ENCODE measurements at regions not wholly inside any gene's neighbourhood (a gene's known extent, or its start where the extent isn't known, plus 50 kb on each side); places are given as distances from the start of the nearest gene placed in this dataset.

- CTCF ChIA-PET = no interaction called here
- no peaks in the 10 kb centered on the region for H3K36me3 ChIP-seq (ENCODE audit: control insufficient read depth, insufficient read depth, low read length)
- TF ChIP-seq, protein P1, sequence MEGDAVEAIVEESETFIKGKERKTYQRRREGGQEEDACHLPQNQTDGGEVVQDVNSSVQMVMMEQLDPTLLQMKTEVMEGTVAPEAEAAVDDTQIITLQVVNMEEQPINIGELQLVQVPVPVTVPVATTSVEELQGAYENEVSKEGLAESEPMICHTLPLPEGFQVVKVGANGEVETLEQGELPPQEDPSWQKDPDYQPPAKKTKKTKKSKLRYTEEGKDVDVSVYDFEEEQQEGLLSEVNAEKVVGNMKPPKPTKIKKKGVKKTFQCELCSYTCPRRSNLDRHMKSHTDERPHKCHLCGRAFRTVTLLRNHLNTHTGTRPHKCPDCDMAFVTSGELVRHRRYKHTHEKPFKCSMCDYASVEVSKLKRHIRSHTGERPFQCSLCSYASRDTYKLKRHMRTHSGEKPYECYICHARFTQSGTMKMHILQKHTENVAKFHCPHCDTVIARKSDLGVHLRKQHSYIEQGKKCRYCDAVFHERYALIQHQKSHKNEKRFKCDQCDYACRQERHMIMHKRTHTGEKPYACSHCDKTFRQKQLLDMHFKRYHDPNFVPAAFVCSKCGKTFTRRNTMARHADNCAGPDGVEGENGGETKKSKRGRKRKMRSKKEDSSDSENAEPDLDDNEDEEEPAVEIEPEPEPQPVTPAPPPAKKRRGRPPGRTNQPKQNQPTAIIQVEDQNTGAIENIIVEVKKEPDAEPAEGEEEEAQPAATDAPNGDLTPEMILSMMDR (IDR thresholded peaks at IDR 0.05; ENCODE audit: insufficient read depth, low read depth, low read length) = no peak
- H3K4me3 ChIP-seq (ENCODE audit: low read depth, low read length) = no peak overlapping the region
- POLR2A ChIA-PET = no interaction called here
- H3K27me3 ChIP-seq (ENCODE audit: control insufficient read depth, insufficient read depth, low read length) = no peaks in the 10 kb centered on the region
- no peak for DNase-seq (ENCODE audit: low read depth)
Observed at GRCh38 chr6:98036344-98036923, 753.4 kb upstream of the MMS22L start.

DNA sequence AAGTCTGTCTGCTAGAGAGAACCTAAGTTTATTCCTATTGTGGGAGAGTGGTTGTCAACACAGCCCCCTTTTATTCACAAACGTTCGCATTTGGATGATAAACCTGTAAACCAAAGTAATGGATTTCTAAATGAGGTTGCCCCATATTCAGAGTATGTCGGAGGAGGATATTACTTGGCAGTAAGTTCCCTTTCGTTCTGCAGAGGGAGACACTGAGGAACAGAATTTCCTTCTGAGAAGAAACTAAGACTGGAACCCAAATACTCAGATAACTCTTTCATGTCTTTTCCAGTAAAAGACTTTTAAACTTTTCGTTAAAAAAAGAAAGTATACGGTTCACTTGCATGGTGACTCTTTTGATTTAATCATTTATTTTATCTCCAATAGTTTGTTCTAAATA, 754.6 kb upstream of the MMS22L start:
- TF ChIP-seq, protein P1 (IDR thresholded peaks at IDR 0.05; ENCODE audit: insufficient read depth, low read depth, low read length) = no peak
- DNase-seq (ENCODE audit: low read depth) = no peak
- CTCF ChIA-PET = no interaction called here

DNA sequence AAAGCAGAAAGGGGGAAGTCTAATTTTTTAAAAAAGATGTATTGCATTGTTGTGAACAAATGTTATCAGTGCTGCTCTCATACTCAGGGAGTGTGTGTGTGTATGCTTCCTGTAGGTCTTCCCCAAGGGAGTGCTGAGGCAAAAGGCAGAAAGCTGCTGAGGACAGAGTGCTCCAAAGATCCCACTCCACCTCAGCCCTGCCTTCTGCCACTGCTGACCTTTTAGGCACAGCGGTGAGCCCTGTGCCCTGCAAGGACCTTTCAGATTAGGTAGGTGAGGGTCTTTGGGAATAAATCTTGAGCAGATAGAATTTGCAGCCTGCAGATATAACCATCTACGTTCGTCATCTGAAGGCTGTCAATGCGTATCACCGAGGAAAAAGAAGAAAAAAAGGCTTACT, 756.4 kb upstream of the MMS22L start:
- DNase-seq (ENCODE audit: low read depth) = no peak
- Histone ChIP-seq H3K36me3 (ENCODE audit: control insufficient read depth, insufficient read depth, low read length) (no peaks in the 10 kb centered on the region), H3K4me3 (ENCODE audit: low read depth, low read length) (no peak overlapping the region), H3K27me3 (ENCODE audit: control insufficient read depth, insufficient read depth, low read length) (no peaks in the 10 kb centered on the region)
- TF ChIP-seq, protein P1 (IDR thresholded peaks at IDR 0.05; ENCODE audit: insufficient read depth, low read depth, low read length) = no peak
- CTCF ChIA-PET = no interaction called here
- POLR2A ChIA-PET = no interaction called here

More for the DNA sequence above, 754.6 kb upstream of the MMS22L start:
- POLR2A ChIA-PET = no interaction called here
- no peaks in the 10 kb centered on the region for H3K36me3 ChIP-seq (ENCODE audit: control insufficient read depth, insufficient read depth, low read length)
- no peaks in the 10 kb centered on the region for H3K27me3 ChIP-seq (ENCODE audit: control insufficient read depth, insufficient read depth, low read length)
- H3K4me3 ChIP-seq (ENCODE audit: low read depth, low read length) = no peak overlapping the region

DNA sequence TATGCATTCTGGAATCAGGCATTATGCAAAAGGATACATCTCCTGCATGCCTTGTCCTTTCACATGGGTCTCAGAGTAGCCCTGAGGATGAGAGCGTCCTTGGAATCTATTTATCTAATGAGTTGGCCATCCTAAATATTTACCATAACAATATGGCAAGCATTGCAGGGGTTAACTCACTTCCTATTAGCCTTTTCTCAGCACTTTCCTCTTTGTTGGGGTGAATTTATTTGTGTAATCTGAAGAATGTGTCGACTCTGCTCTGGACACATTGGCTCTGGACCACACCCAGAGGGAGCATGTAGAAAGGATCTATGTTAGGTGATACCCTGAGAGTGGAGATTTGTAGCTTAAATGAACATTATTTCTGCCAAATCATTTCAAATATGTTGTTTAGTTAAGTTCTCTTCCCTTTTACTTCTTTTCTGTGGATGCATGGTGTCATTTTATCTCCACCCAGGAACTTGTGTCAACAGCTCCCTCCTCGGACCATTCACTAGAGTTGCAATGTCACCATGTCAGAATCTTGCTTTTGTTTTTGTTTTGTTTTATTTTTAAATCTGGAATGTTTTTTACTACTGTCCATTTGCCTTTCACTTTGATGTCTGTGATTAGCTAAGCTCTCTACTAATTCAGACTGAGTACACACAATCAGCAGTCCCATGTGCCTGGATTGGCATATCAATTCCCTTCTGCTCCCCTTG, 757.0 kb upstream of the MMS22L start:
- H3K27me3 ChIP-seq (ENCODE audit: control insufficient read depth, insufficient read depth, low read length) = no peaks in the 10 kb centered on the region
- POLR2A ChIA-PET = no interaction called here
- TF ChIP-seq, protein P1 (IDR thresholded peaks at IDR 0.05; ENCODE audit: insufficient read depth, low read depth, low read length) = no peak
- CTCF ChIA-PET = no interaction called here
- no peak for DNase-seq (ENCODE audit: low read depth)
- H3K36me3 ChIP-seq (ENCODE audit: control insufficient read depth, insufficient read depth, low read length) = no peaks in the 10 kb centered on the region
- H3K4me3 ChIP-seq (ENCODE audit: low read depth, low read length) = no peak overlapping the region

GRCh38 chr6:98041056-98041455, 758.0 kb upstream of the MMS22L start:
- POLR2A ChIA-PET = no interaction called here
- Histone ChIP-seq H3K4me3 (ENCODE audit: low read depth, low read length) (no peak overlapping the region), H3K36me3 (ENCODE audit: control insufficient read depth, insufficient read depth, low read length) (no peaks in the 10 kb centered on the region), H3K27me3 (ENCODE audit: control insufficient read depth, insufficient read depth, low read length) (no peaks in the 10 kb centered on the region)
- TF ChIP-seq, protein P1 (IDR thresholded peaks at IDR 0.05; ENCODE audit: insufficient read depth, low read depth, low read length) = no peak
- CTCF ChIA-PET = no interaction called here
- no peak for DNase-seq (ENCODE audit: low read depth)

Data from BJ (cell line).